ENCODE measurements at regions not wholly inside any gene's neighbourhood (a gene's known extent, or its start where the extent isn't known, plus 50 kb on each side); places are given as distances from the start of the nearest gene placed in this dataset.

- H2AFZ ChIP-seq (ENCODE audit: low read length), result no peak overlapping the region
- H3K9me3 ChIP-seq (replicated peaks; ENCODE audit: insufficient read depth, low read length), result no peaks in the 10 kb centered on the region
- DNase-seq, result no peak
Measured at GRCh38 chr4:106444557-106444956, 76.0 kb upstream of the GIMD1 start.

GRCh38 chr4:106430797-106431196 is 62.2 kb upstream of the GIMD1 start:
- no peaks in the 10 kb centered on the region for H3K9me2 ChIP-seq (replicated peaks; ENCODE audit: insufficient read depth, low read length)
- no peaks in the 10 kb centered on the region for H4K20me1 ChIP-seq (ENCODE audit: insufficient read depth, low read length)
- H3K79me2 ChIP-seq (ENCODE audit: low read length), result no peaks in the 10 kb centered on the region
- H2AFZ ChIP-seq (ENCODE audit: low read length), result no peak overlapping the region
- TF ChIP-seq EZH2 (optimal IDR thresholded peaks at IDR 0.05; ENCODE audit: low read depth, low read length), result no peak
- no peak for TF ChIP-seq CTCF (IDR thresholded peaks at IDR 0.05; ENCODE audit: low read length)
- TF ChIP-seq EZH2phosphoT487 (IDR thresholded peaks at IDR 0.05; ENCODE audit: low read length), result no peak
- H3K4me3 ChIP-seq (ENCODE audit: low read length), result no peak overlapping the region
- no peaks in the 10 kb centered on the region for H3K9me3 ChIP-seq (replicated peaks; ENCODE audit: insufficient read depth, low read length)
- H3K27ac ChIP-seq (ENCODE audit: low read length), result no peak overlapping the region
- H3K36me3 ChIP-seq (replicated peaks; ENCODE audit: insufficient read depth, low read length), result no peaks in the 10 kb centered on the region
- H3F3A ChIP-seq (ENCODE audit: insufficient read depth, low read length), result no peaks in the 10 kb centered on the region
- no peak overlapping the region for H3K9ac ChIP-seq (ENCODE audit: low read length)
- DNase-seq, result no peak
- H3K4me1 ChIP-seq (ENCODE audit: low read length), result no peaks in the 10 kb centered on the region
- no peaks in the 10 kb centered on the region for H3K27me3 ChIP-seq (replicated peaks; ENCODE audit: insufficient read depth, low read length)
- H3K4me2 ChIP-seq (ENCODE audit: low read depth, low read length), result no peak overlapping the region

More at GRCh38 chr4:106444557-106444956, 76.0 kb upstream of the GIMD1 start:
- Histone ChIP-seq H3K27me3 (replicated peaks; ENCODE audit: insufficient read depth, low read length) (no peaks in the 10 kb centered on the region), H3K9me2 (replicated peaks; ENCODE audit: insufficient read depth, low read length) (no peaks in the 10 kb centered on the region), H3K27ac (ENCODE audit: low read length) (no peak overlapping the region), H3K4me1 (ENCODE audit: low read length) (no peaks in the 10 kb centered on the region), H3F3A (ENCODE audit: insufficient read depth, low read length) (no peaks in the 10 kb centered on the region), H3K9ac (ENCODE audit: low read length) (no peak overlapping the region), H3K4me2 (ENCODE audit: low read depth, low read length) (no peak overlapping the region), H3K4me3 (ENCODE audit: low read length) (no peak overlapping the region), H3K36me3 (replicated peaks; ENCODE audit: insufficient read depth, low read length) (no peaks in the 10 kb centered on the region), H3K79me2 (ENCODE audit: low read length) (no peaks in the 10 kb centered on the region), H4K20me1 (ENCODE audit: insufficient read depth, low read length) (no peaks in the 10 kb centered on the region)
- no peak for TF ChIP-seq EZH2 (optimal IDR thresholded peaks at IDR 0.05; ENCODE audit: low read depth, low read length)
- no peak for TF ChIP-seq EZH2phosphoT487 (IDR thresholded peaks at IDR 0.05; ENCODE audit: low read length)
- TF ChIP-seq CTCF (IDR thresholded peaks at IDR 0.05; ENCODE audit: low read length), result no peak

GRCh38 chr4:106429885-106430284 is 61.3 kb upstream of the GIMD1 start:
- Histone ChIP-seq H2AFZ (ENCODE audit: low read length) (no peak overlapping the region), H3K4me3 (ENCODE audit: low read length) (no peak overlapping the region), H3K9me2 (replicated peaks; ENCODE audit: insufficient read depth, low read length) (no peaks in the 10 kb centered on the region), H3K4me1 (ENCODE audit: low read length) (no peaks in the 10 kb centered on the region), H4K20me1 (ENCODE audit: insufficient read depth, low read length) (no peaks in the 10 kb centered on the region), H3F3A (ENCODE audit: insufficient read depth, low read length) (no peaks in the 10 kb centered on the region), H3K9ac (ENCODE audit: low read length) (no peak overlapping the region), H3K36me3 (replicated peaks; ENCODE audit: insufficient read depth, low read length) (no peaks in the 10 kb centered on the region), H3K9me3 (replicated peaks; ENCODE audit: insufficient read depth, low read length) (no peaks in the 10 kb centered on the region), H3K4me2 (ENCODE audit: low read depth, low read length) (no peak overlapping the region), H3K79me2 (ENCODE audit: low read length) (no peaks in the 10 kb centered on the region), H3K27ac (ENCODE audit: low read length) (no peak overlapping the region), H3K27me3 (replicated peaks; ENCODE audit: insufficient read depth, low read length) (no peaks in the 10 kb centered on the region)
- no peak for DNase-seq
- TF ChIP-seq CTCF (IDR thresholded peaks at IDR 0.05; ENCODE audit: low read length), result no peak
- no peak for TF ChIP-seq EZH2 (optimal IDR thresholded peaks at IDR 0.05; ENCODE audit: low read depth, low read length)
- TF ChIP-seq EZH2phosphoT487 (IDR thresholded peaks at IDR 0.05; ENCODE audit: low read length), result no peak

Data from MM.1S (cell line).